ENCODE measurements at regions not wholly inside any gene's neighbourhood (a gene's known extent, or its start where the extent isn't known, plus 50 kb on each side); places are given as distances from the start of the nearest gene placed in this dataset.
"Not testable (repeated sequence)": the region's sequence is repeated elsewhere in the genome, so short reads cannot be mapped to it uniquely, and the experiment has no call there.

DNA sequence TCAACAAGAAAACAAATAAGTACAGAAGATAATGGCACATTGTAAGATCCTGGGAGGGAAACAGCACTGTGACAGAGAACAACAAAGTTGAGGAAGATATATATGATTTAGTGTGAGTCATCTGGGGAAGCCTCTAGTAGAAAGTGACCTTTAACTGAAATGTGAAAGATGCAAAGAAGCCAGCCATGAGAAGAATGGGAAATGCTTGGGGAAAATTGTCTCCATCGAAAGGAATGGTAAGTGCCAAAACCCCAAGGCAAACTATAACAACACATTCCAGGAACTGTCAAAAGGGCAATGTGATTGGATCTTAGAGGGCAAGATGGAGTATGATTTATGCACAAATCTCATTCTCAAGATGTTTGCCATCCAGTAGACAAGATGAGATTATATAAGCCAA lies 537.8 kb upstream of the BRINP1 start:
- Mint-ChIP-seq H3K27me3 (no peaks in the 10 kb centered on the region), H3K4me3 (no peak overlapping the region), H3K27ac (no peak overlapping the region), H3K9me3 (peaks cover 16% of the 10 kb centered on the region), H3K36me3 (ENCODE audit: low read depth) (no peaks in the 10 kb centered on the region), H3K4me1 (ENCODE audit: low read depth) (no peaks in the 10 kb centered on the region)
- intact Hi-C loops (cut with micrococcal nuclease): no loop called here

DNA sequence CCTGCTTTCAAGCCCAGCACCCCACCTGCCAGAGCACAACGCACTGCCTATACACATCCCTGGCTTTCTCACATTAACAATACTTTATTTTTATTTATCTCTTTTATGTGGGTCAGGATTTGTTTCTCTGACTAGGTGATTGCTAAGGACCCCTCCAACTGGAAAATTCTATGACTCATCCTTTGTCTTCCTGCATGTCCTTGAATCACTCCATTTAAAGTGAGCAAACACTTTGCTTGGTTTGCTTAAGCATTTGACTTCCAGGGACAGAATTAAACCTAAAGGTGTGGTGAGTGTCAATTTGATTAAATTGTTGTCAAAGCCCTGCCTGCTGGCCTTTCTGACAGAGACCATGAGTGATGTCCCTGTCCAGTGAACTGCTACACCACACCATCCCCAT lies 536.5 kb upstream of the BRINP1 start:
- no peaks in the 10 kb centered on the region for H3K4me1 Mint-ChIP-seq (ENCODE audit: low read depth)
- H3K27ac Mint-ChIP-seq: no peak overlapping the region
- no peak overlapping the region for H3K4me3 Mint-ChIP-seq
- intact Hi-C loops (cut with micrococcal nuclease): no loop called here
- no peaks in the 10 kb centered on the region for H3K27me3 Mint-ChIP-seq
- H3K9me3 Mint-ChIP-seq: peaks cover 16% of the 10 kb centered on the region
- H3K36me3 Mint-ChIP-seq (ENCODE audit: low read depth): no peaks in the 10 kb centered on the region

DNA sequence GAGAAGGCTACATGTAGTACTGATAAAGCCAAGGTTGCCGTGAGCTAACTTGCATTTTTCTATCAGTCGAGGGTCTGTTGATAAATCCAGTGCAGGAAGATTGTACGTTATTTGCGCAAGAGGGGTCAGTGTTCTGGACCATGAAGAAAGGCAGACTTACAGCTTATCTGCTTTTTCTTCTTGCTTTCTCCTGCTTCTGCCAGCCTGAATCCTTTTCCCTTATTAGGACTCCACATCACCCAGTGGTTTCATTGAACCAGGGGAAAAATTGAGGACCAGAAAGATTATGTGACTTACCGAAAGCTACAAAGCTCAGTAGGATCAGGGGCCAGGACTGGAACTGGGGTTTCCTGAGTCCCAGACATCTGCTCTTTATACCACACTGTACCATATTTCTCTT lies 534.6 kb upstream of the BRINP1 start:
- intact Hi-C loops (cut with micrococcal nuclease): no loop called here
- Mint-ChIP-seq H3K9me3 (peaks cover 16% of the 10 kb centered on the region), H3K4me1 (ENCODE audit: low read depth) (no peaks in the 10 kb centered on the region), H3K27me3 (no peaks in the 10 kb centered on the region), H3K36me3 (ENCODE audit: low read depth) (no peaks in the 10 kb centered on the region), H3K4me3 (no peak overlapping the region), H3K27ac (no peak overlapping the region)

DNA sequence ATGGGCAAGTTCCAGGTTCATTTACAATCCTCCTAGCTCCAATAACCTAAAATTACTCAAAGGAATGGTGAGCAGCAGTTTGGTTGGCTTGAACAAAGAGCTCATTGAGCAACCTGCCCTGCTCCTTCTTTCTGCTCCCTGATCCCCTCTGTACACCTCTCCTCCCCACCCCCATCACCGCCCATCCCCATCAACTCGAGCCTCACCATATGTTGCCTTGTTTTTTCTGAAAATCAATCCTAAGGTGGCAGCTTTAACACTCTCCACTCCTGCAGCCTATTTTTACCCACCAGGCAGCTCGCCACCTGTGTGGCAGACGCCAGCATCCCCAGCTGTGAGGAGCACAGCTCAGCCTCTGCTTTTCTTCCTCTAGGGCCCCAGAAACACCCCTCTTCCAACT lies 533.4 kb upstream of the BRINP1 start:
- Mint-ChIP-seq H3K36me3 (ENCODE audit: low read depth) (no peaks in the 10 kb centered on the region), H3K4me1 (ENCODE audit: low read depth) (no peaks in the 10 kb centered on the region), H3K9me3 (peaks cover 8% of the 10 kb centered on the region), H3K4me3 (no peak overlapping the region), H3K27ac (no peak overlapping the region), H3K27me3 (no peaks in the 10 kb centered on the region)
- intact Hi-C loops (cut with micrococcal nuclease): no loop called here

- intact Hi-C loops (cut with micrococcal nuclease): no loop called here
- Mint-ChIP-seq H3K27ac (no peak overlapping the region), H3K36me3 (ENCODE audit: low read depth) (no peaks in the 10 kb centered on the region), H3K4me1 (ENCODE audit: low read depth) (no peaks in the 10 kb centered on the region), H3K4me3 (no peak overlapping the region), H3K9me3 (peaks cover 7% of the 10 kb centered on the region), H3K27me3 (no peaks in the 10 kb centered on the region)
Observed at GRCh38 chr9:119898316-119898715, 529.1 kb upstream of the BRINP1 start.

- Mint-ChIP-seq H3K36me3 (ENCODE audit: low read depth) (no peaks in the 10 kb centered on the region), H3K4me3 (no peak overlapping the region), H3K27ac (no peak overlapping the region), H3K4me1 (ENCODE audit: low read depth) (no peaks in the 10 kb centered on the region), H3K27me3 (no peaks in the 10 kb centered on the region), H3K9me3 (no peaks in the 10 kb centered on the region)
- intact Hi-C loops (cut with micrococcal nuclease): no loop called here
Observed at GRCh38 chr9:119884438-119884837, 515.2 kb upstream of the BRINP1 start.

DNA sequence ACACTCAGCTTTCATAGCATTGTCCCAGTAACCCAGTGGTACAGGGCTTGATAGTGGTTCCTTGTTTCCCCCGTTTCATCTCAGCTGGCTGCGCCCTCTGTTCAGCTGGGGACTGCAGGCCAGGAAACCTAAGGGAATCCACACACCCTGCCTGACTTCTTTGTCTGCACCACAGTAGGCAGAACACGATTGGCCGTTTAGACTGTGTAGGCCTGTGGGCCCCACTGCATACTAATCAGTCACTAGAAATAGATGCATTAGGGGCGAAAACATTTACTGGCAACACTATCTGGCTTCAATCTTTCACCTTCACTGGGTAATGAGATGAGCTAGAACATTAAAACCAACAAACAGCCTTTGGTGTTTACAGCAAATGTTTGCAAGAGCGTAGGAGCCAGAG lies 512.7 kb upstream of the BRINP1 start:
- Mint-ChIP-seq H3K36me3 (ENCODE audit: low read depth) (no peaks in the 10 kb centered on the region), H3K4me1 (ENCODE audit: low read depth) (no peaks in the 10 kb centered on the region), H3K27ac (no peak overlapping the region), H3K27me3 (no peaks in the 10 kb centered on the region), H3K9me3 (no peaks in the 10 kb centered on the region), H3K4me3 (no peak overlapping the region)
- intact Hi-C loops (cut with micrococcal nuclease): no loop called here

- no peaks in the 10 kb centered on the region for H3K27me3 Mint-ChIP-seq
- intact Hi-C loops (cut with micrococcal nuclease): no loop called here
- no peaks in the 10 kb centered on the region for H3K9me3 Mint-ChIP-seq
- H3K4me1 Mint-ChIP-seq (ENCODE audit: low read depth): no peaks in the 10 kb centered on the region
- no peaks in the 10 kb centered on the region for H3K36me3 Mint-ChIP-seq (ENCODE audit: low read depth)
- no peak overlapping the region for H3K4me3 Mint-ChIP-seq
- H3K27ac Mint-ChIP-seq: no peak overlapping the region
Observed at GRCh38 chr9:119880361-119880760, 511.1 kb upstream of the BRINP1 start.

DNA sequence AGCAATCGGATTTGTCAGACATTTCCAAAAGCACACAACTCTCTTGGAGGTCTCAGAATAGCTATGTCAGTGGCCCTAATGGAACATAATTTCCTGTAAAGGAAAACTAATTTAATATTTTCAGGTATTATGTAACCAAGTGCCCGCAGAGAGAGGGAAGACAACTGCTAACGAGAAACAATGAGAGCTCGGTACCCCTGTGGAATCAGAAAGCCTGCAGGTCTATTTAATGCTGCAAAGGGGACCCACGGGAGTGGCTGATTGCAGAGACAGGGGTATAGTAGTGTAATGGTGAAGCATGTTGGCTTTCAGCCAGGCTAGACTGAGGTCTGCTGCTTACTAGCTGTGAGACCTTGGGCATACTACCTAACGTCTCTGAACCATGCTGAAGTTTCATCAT lies 508.1 kb upstream of the BRINP1 start:
- H3K36me3 Mint-ChIP-seq (ENCODE audit: low read depth): no peaks in the 10 kb centered on the region
- no peak overlapping the region for H3K27ac Mint-ChIP-seq
- H3K27me3 Mint-ChIP-seq: no peaks in the 10 kb centered on the region
- no peaks in the 10 kb centered on the region for H3K4me1 Mint-ChIP-seq (ENCODE audit: low read depth)
- no peaks in the 10 kb centered on the region for H3K9me3 Mint-ChIP-seq
- H3K4me3 Mint-ChIP-seq: no peak overlapping the region
- intact Hi-C loops (cut with micrococcal nuclease): no loop called here

GRCh38 chr9:119873877-119874276 lies 504.6 kb upstream of the BRINP1 start:
- H3K27me3 Mint-ChIP-seq: no peaks in the 10 kb centered on the region
- intact Hi-C loops (cut with micrococcal nuclease): no loop called here

GRCh38 chr9:119870251-119870650 lies 501.0 kb upstream of the BRINP1 start:
- H3K27ac Mint-ChIP-seq; H3K4me3 Mint-ChIP-seq; H3K27me3 Mint-ChIP-seq; intact Hi-C loops (cut with micrococcal nuclease); H3K9me3 Mint-ChIP-seq; H3K4me1 Mint-ChIP-seq (ENCODE audit: low read depth); H3K36me3 Mint-ChIP-seq (ENCODE audit: low read depth): not testable (repeated sequence)

More at GRCh38 chr9:119873877-119874276, 504.6 kb upstream of the BRINP1 start:
- Mint-ChIP-seq H3K9me3 (no peaks in the 10 kb centered on the region), H3K4me1 (ENCODE audit: low read depth) (no peaks in the 10 kb centered on the region), H3K36me3 (ENCODE audit: low read depth) (no peaks in the 10 kb centered on the region), H3K4me3 (no peak overlapping the region), H3K27ac (no peak overlapping the region)

GRCh38 chr9:119868694-119869093 lies 499.5 kb upstream of the BRINP1 start:
- Mint-ChIP-seq H3K4me1 (ENCODE audit: low read depth) (no peaks in the 10 kb centered on the region), H3K27ac (no peak overlapping the region), H3K36me3 (ENCODE audit: low read depth) (no peaks in the 10 kb centered on the region), H3K4me3 (no peak overlapping the region), H3K9me3 (no peaks in the 10 kb centered on the region), H3K27me3 (no peaks in the 10 kb centered on the region)
- intact Hi-C loops (cut with micrococcal nuclease): no loop called here

- intact Hi-C loops (cut with micrococcal nuclease): no loop called here
- H3K4me3 Mint-ChIP-seq: no peak overlapping the region
Observed at GRCh38 chr9:119861842-119862241, 492.6 kb upstream of the BRINP1 start.

GRCh38 chr9:119859128-119859527 lies 489.9 kb upstream of the BRINP1 start:
- no peaks in the 10 kb centered on the region for H3K9me3 Mint-ChIP-seq
- H3K4me3 Mint-ChIP-seq: no peak overlapping the region
- H3K36me3 Mint-ChIP-seq (ENCODE audit: low read depth): no peaks in the 10 kb centered on the region
- no peaks in the 10 kb centered on the region for H3K4me1 Mint-ChIP-seq (ENCODE audit: low read depth)
- intact Hi-C loops (cut with micrococcal nuclease): no loop called here
- H3K27ac Mint-ChIP-seq: no peak overlapping the region
- no peaks in the 10 kb centered on the region for H3K27me3 Mint-ChIP-seq

More at GRCh38 chr9:119861842-119862241, 492.6 kb upstream of the BRINP1 start:
- no peaks in the 10 kb centered on the region for H3K27me3 Mint-ChIP-seq
- no peak overlapping the region for H3K27ac Mint-ChIP-seq
- H3K4me1 Mint-ChIP-seq (ENCODE audit: low read depth): no peaks in the 10 kb centered on the region
- no peaks in the 10 kb centered on the region for H3K9me3 Mint-ChIP-seq
- no peaks in the 10 kb centered on the region for H3K36me3 Mint-ChIP-seq (ENCODE audit: low read depth)

- H3K4me3 Mint-ChIP-seq: no peak overlapping the region
- no peaks in the 10 kb centered on the region for H3K36me3 Mint-ChIP-seq (ENCODE audit: low read depth)
- no peaks in the 10 kb centered on the region for H3K9me3 Mint-ChIP-seq
- H3K27me3 Mint-ChIP-seq: no peaks in the 10 kb centered on the region
- intact Hi-C loops (cut with micrococcal nuclease): no loop called here
- H3K4me1 Mint-ChIP-seq (ENCODE audit: low read depth): no peaks in the 10 kb centered on the region
- no peak overlapping the region for H3K27ac Mint-ChIP-seq
Observed at GRCh38 chr9:119853126-119853525, 483.9 kb upstream of the BRINP1 start.
